HG02981 (cell line): ENCODE measurements at regions not wholly inside any gene's neighbourhood (a gene's known extent, or its start where the extent isn't known, plus 50 kb on each side); places are given as distances from the start of the nearest gene placed in this dataset.

Source experiments
- ATAC-seq: cut with Tn5 transposase; IDR thresholded peaks from one replicate; pipeline ENCODE4 v1.9.1; 2021; ENCODE audit warnings: mild to moderate bottlenecking, moderate library complexity; ENCODE audit not compliant: unreplicated experiment

- no peak for ATAC-seq
Measured at GRCh38 chr10:64463406-64463805, 942.2 kb downstream of the REEP3 start.

- ATAC-seq: no peak
Measured at GRCh38 chr10:64465653-64466052, 944.5 kb downstream of the REEP3 start.

DNA sequence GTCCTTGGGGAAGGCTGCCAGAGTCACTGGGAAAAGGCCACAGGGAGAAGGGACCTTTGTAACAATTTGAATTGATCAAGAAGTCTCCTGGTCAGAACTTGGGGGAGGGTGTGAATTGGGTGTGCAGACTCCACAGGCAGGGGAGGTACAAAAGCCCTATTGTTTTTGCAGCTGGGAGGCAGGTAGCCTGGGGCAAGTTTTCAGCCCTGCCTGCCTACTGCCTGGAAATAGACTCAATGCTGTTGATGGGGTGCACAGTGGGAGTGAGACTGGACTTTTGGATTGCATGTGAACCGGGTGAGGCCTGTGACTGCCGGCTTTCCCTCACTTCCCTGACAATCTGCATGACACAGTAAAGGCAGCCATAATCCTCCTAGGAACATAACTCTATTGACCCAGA, 947.0 kb downstream of the REEP3 start:
- no peak for ATAC-seq

DNA sequence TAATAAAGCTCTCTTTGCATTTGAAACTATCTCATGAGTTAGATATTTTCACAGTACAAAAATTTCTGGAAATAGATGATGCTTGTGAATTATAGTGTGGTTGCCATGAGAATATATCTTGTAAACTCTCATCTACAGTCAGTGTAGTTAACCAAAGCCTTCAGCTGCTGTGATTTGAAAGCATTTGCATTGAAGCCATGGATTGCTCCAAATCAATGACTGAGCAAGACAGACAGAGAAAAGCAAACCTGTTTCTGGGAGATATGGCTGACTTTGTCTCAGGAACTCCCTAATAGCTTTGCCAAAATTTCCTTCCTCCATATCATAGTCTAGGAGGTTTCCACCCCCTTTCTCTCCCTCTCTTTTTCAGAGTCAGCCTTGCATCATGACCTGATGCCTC, 955.3 kb downstream of the REEP3 start:
- ATAC-seq: no peak

DNA sequence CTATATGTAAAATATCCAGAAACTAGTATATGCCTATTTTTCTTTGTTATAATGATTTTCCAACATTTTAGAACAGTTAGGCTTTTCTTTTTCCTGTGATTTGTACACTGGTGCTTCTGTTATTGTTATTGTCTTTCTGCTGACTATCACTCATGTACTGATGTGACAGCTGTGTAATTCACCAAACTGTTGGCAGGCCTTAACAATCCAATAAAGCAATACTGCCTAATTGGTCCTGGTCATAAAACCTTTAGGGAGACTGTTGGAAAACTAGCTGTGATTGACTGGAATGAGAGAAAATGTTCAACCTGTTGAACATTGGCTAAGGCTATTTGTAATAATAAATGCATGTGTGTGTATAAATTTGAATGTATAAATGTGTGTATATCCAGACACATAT, 956.6 kb downstream of the REEP3 start:
- no peak for ATAC-seq

DNA sequence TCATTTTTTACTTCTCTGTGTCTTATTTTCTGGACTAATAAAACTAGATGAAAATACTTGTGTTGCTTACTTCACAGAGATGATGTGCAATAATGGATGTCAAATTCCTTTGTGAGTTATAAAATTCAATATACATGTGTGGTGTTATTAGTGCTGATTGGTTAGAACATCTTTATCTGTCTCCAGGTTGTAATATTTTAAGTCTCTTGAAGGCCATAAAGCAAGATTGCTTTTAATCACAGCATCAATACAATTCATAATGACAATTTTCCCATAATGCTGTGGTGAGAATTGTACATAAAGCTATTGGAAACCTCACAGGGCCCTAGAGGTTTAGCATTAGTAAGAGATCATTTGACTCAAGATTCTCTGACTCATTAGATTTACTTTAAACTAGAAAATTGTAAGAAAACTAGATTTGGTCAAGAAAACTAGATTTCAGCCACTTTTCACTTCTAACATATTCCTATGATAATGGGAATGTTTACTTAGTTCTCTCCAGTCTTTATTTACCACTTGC, 963.7 kb downstream of the REEP3 start:
- no peak for ATAC-seq

GRCh38 chr10:64486149-64486548, 964.9 kb downstream of the REEP3 start:
- ATAC-seq: no peak

DNA sequence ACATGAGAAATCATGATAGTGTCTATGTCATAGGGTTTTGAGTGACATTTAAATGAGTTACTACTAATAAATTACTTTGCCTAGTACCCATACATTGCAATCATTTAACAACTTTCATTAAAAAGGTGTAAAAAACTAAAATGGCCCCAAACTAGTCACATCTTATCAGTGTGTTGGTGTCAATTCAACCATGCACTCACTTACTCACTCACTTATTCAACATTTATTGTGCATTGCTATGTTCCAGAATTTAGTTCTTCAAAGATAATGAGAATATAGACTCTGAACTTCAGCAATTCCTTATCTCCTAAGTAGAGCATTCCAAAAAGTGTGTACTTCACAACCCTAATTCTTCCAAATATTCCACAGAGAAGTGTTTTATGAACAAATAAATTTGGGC, 965.7 kb downstream of the REEP3 start:
- ATAC-seq: no peak

GRCh38 chr10:64494901-64495300, 973.7 kb downstream of the REEP3 start:
- ATAC-seq: no peak

GRCh38 chr10:64497306-64497705, 976.1 kb downstream of the REEP3 start:
- no peak for ATAC-seq

DNA sequence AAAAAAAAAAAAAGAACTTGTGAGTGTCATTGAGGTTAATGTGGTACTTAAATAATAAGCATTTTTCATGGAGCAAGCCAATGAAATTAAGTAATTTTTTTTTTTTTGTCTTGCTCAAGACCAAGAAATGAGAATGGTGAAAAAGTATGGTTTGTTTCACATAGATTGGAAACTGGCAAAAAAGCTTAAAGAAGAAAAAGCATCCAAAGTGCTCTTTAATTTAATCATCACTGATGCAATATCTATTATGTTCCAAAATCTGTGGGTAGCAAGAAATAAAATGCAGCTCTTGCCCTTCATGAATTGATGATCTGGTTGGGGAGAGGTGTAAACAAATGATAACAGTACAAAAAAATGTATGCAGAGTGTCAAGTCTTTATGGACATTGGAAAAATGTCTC, 980.6 kb downstream of the REEP3 start:
- no peak for ATAC-seq

GRCh38 chr10:64502936-64503335, 981.7 kb downstream of the REEP3 start:
- ATAC-seq: no peak

GRCh38 chr10:64503429-64503828, 982.2 kb downstream of the REEP3 start:
- no peak for ATAC-seq

DNA sequence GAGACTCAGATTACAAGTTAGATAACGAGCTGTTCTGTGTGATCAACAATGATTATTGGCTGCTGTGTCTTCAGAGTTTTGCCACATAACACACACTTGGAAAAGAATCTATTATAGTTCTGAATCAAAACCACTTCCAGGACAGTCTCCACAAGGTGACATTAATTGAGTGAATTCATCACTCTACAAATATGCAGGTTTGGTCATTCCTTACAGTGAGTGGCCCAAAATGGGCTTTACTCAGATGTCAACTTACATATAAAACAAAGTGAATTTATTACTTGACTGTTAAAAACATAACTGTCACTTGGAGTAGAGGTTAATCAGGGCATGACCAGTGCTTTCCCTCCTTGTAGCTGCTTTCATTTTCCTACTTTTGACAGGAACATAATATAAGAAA, 984.3 kb downstream of the REEP3 start:
- ATAC-seq: no peak

GRCh38 chr10:64506963-64507362, 985.8 kb downstream of the REEP3 start:
- no peak for ATAC-seq

- ATAC-seq: no peak
Measured at GRCh38 chr10:64507651-64508028, 986.4 kb downstream of the REEP3 start.

GRCh38 chr10:64508029-64508661, 986.9 kb downstream of the REEP3 start:
- ATAC-seq: no peak

DNA sequence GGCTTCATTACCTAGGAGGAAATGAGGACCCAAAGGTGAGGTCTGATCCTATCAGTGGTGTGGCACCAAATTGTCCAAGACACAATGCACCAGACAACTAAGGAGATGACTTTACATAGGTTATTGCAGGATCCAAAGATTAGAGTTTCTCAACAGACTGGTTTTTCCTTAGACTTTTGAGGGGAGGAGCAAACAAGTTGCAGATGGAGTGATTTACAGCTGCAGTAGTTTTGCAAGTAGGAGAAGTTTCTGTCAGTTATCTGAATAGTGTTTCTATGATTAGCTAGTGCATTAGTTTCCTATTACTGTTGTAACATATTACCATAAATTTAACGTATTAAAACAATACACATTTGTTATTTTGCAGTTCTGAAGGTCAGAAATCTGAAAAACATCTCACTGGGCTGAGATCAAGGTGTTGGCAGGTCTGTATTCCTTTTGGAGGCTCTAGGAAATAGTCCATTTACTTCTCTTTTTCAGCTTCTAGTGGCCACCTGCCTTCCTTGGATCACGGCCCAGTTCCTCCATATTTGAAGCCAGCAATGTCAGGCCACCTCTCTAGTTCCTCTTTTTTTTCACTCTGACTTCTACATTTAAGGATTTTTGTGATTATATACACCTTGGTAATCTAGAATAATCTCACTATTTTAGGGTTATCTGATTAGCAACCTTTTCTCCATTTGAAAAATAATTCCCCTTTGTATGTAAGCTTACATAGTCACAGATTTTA, 994.9 kb downstream of the REEP3 start:
- ATAC-seq: no peak

GRCh38 chr10:64518456-64518855, 997.3 kb downstream of the REEP3 start:
- ATAC-seq: no peak

DNA sequence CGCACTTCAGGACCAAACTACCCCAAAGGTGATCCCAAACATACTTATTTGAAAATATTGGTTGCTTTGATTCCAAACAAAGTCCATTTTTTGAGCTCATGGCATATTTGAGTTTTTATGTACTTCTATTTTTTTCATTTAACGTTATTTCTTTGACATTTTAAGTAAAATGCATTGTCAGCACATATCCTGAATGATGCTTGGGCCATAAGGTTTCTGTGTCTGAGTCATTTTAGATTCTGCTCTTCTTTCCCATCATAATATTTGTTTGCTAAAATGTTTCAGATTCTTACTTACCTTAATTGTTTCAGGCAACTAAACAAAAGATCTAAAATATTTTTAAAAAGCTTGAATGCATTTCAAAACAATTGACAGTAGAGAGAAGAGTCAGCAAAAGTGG, 998.2 kb downstream of the REEP3 start:
- ATAC-seq: no peak

- no peak for ATAC-seq
Measured at GRCh38 chr10:64519831-64520230, 998.6 kb downstream of the REEP3 start.

DNA sequence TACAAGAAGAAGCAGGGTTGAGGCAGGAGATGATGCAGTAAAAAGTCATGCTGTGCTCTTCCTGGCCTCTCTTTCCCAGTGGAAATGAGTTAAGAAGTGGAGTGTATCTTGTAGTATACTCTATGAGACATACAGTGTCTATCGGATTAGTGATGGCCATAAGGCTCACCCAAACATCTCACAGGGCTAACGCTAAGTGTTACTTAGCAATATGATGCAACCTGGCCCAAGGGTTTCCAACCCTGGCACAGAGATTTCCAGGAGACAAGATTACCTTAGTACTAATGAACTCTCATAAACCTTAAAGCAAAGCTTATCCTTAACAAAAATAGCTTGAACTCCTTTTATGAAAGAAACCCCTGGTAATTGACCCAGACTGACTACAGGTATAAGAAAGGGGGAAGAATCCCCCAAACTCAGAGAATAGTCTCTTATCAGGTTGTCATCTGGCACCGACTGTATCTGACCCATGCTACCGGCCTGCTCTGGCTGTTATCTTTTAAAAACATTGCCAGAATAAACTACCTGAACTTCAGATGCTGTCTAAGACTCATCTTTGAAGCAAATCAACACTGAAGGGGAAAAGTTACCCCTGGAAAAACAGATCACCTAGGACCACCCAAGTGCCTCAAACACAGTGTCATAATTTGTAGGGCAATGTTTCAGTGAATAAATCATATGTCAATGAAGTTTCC, 1002.0 kb downstream of the REEP3 start:
- ATAC-seq: no peak
